IPS-18a (cell line): ENCODE measurements at regions not wholly inside any gene's neighbourhood (a gene's known extent, or its start where the extent isn't known, plus 50 kb on each side); places are given as distances from the start of the nearest gene placed in this dataset.

ENCODE experiments used
- H3K27ac ChIP-seq: one replicate; pipeline ENCODE4 v1.5.1; 2013; ENCODE audit warnings: low read length
- H3K27me3 ChIP-seq: one replicate; pipeline ENCODE4 v1.6.1; 2013; ENCODE audit warnings: mild to moderate bottlenecking, low read length; ENCODE audit not compliant: control insufficient read depth, insufficient read depth
- H3K36me3 ChIP-seq: one replicate; pipeline ENCODE4 v1.6.1; 2013; ENCODE audit warnings: low read depth, low read length; ENCODE audit not compliant: control insufficient read depth
- H3K4me1 ChIP-seq: one replicate; pipeline ENCODE4 v1.6.1; 2013; ENCODE audit warnings: low read depth, low read length; ENCODE audit not compliant: control insufficient read depth
- H3K4me3 ChIP-seq: one replicate; pipeline ENCODE4 v1.5.1; 2013; ENCODE audit warnings: low read length
- H3K9ac ChIP-seq: one replicate; pipeline ENCODE4 v1.6.1; 2013; ENCODE audit warnings: mild to moderate bottlenecking, low read length, moderate library complexity
- H3K9me3 ChIP-seq: one replicate; pipeline ENCODE4 v1.6.1; 2013; ENCODE audit warnings: low read depth, low read length; ENCODE audit not compliant: control insufficient read depth

DNA sequence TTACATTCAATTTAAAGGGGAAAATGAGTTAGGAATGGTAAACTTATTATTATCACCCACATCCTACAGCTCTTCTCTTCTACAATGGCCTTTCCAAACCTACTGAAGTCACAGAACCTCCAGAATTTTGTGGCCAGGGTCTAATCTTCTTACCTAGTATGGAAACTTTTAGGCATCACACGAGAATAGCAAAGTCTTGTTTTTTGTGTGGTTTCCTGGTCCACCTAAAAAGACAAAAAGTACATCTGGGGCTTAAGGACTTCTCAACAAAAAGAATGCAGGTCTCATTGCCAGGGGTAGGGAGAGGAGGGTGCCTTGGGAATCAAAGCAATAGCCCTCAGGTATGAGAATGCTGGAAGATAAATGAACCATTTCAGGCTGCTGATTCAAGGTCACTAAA, 345.3 kb downstream of the LMX1A start:
- H3K9ac ChIP-seq = no peak overlapping the region

DNA sequence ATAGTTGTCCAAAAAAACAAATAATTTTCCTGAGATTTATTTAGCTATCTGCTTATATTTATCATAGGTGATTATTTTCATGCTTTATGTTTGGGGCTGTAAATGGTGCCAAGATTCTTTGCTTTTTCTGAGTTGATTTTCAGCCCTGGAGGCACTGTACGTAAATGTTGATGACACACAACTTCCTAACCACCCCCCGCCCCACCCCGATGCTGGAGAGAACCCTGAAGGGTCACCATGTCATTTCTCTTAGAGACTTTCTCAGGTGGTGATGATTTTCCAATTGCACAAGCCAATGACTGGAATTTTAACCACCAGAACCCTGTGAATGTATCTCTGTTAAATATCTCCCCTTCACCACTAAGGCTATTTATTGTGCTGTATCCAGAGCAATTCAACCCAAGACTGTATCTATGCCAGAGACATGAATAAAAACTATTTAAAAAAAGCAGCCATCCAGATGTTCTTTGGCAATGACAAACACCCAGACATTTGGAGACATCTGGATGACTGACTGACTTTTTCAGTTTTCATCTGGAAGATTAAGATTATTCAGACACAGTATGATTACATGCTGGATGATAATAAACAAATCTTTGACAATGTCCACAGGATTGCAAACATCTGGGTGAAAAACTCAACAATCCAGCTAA, 346.0 kb downstream of the LMX1A start:
- no peak overlapping the region for H3K27ac ChIP-seq
- no peaks in the 10 kb centered on the region for H3K9me3 ChIP-seq
- no peaks in the 10 kb centered on the region for H3K4me1 ChIP-seq
- no peak overlapping the region for H3K9ac ChIP-seq
- no peaks in the 10 kb centered on the region for H3K36me3 ChIP-seq
- H3K27me3 ChIP-seq = no peaks in the 10 kb centered on the region
- H3K4me3 ChIP-seq = no peak overlapping the region

More for the DNA sequence above, 345.3 kb downstream of the LMX1A start:
- Histone ChIP-seq H3K27me3 (no peaks in the 10 kb centered on the region), H3K36me3 (no peaks in the 10 kb centered on the region), H3K27ac (no peak overlapping the region), H3K4me1 (no peaks in the 10 kb centered on the region), H3K4me3 (no peak overlapping the region), H3K9me3 (no peaks in the 10 kb centered on the region)

- Histone ChIP-seq H3K4me1 (no peaks in the 10 kb centered on the region), H3K27ac (no peak overlapping the region), H3K9ac (no peak overlapping the region), H3K9me3 (no peaks in the 10 kb centered on the region), H3K36me3 (no peaks in the 10 kb centered on the region), H3K4me3 (no peak overlapping the region), H3K27me3 (no peaks in the 10 kb centered on the region)
Measured at GRCh38 chr1:165006831-165007230, 349.7 kb downstream of the LMX1A start.

- no peaks in the 10 kb centered on the region for H3K27me3 ChIP-seq
- H3K4me1 ChIP-seq = no peaks in the 10 kb centered on the region
- no peaks in the 10 kb centered on the region for H3K9me3 ChIP-seq
- H3K9ac ChIP-seq = no peak overlapping the region
- H3K36me3 ChIP-seq = no peaks in the 10 kb centered on the region
- no peak overlapping the region for H3K27ac ChIP-seq
- no peak overlapping the region for H3K4me3 ChIP-seq
Measured at GRCh38 chr1:164999146-164999545, 357.4 kb downstream of the LMX1A start.

- Histone ChIP-seq H3K4me3 (no peak overlapping the region), H3K36me3 (no peaks in the 10 kb centered on the region), H3K9ac (no peak overlapping the region), H3K9me3 (no peaks in the 10 kb centered on the region), H3K27me3 (no peaks in the 10 kb centered on the region), H3K4me1 (no peaks in the 10 kb centered on the region), H3K27ac (no peak overlapping the region)
Measured at GRCh38 chr1:164991763-164992314, 364.7 kb downstream of the LMX1A start.

GRCh38 chr1:164983023-164983650, 373.4 kb downstream of the LMX1A start:
- Histone ChIP-seq H3K4me3 (no peak overlapping the region), H3K27me3 (peaks cover 41% of the 10 kb centered on the region), H3K9me3 (no peaks in the 10 kb centered on the region), H3K27ac (no peak overlapping the region), H3K36me3 (no peaks in the 10 kb centered on the region), H3K4me1 (no peaks in the 10 kb centered on the region), H3K9ac (no peak overlapping the region)

GRCh38 chr1:164982545-164982944, 374.0 kb downstream of the LMX1A start:
- no peaks in the 10 kb centered on the region for H3K36me3 ChIP-seq
- no peak overlapping the region for H3K9ac ChIP-seq
- no peak overlapping the region for H3K27ac ChIP-seq
- no peaks in the 10 kb centered on the region for H3K4me1 ChIP-seq
- H3K4me3 ChIP-seq = no peak overlapping the region
- no peaks in the 10 kb centered on the region for H3K9me3 ChIP-seq
- H3K27me3 ChIP-seq = peaks cover 41% of the 10 kb centered on the region

DNA sequence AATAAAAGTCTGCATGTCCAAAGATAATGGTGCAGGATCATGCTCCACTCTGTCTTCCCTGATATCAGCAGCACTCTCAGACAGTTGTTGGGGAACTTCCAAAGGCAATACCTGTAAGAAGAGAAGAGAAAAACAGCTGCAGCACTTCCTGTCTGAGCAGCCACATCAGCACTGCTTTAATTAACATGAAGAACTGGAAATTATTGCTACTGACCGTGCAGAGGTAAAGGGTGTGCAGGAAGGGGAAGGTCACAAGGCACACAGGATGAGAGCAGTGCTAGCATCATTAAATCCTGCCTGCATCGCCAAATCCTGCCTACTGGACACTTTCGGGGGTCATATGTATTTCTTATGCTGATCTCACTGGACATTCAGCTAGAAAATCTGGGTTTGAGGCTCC, 379.0 kb downstream of the LMX1A start:
- H3K27me3 ChIP-seq = peaks cover 21% of the 10 kb centered on the region

GRCh38 chr1:164971921-164972415, 384.5 kb downstream of the LMX1A start:
- H3K9me3 ChIP-seq = no peaks in the 10 kb centered on the region
- H3K4me3 ChIP-seq = no peak overlapping the region
- H3K27me3 ChIP-seq = no peaks in the 10 kb centered on the region
- no peaks in the 10 kb centered on the region for H3K36me3 ChIP-seq
- H3K4me1 ChIP-seq = no peaks in the 10 kb centered on the region
- H3K27ac ChIP-seq = no peak overlapping the region
- no peak overlapping the region for H3K9ac ChIP-seq

More for the DNA sequence above, 379.0 kb downstream of the LMX1A start:
- no peak overlapping the region for H3K9ac ChIP-seq
- H3K4me3 ChIP-seq = no peak overlapping the region
- no peaks in the 10 kb centered on the region for H3K9me3 ChIP-seq
- no peaks in the 10 kb centered on the region for H3K36me3 ChIP-seq
- H3K27ac ChIP-seq = no peak overlapping the region
- no peaks in the 10 kb centered on the region for H3K4me1 ChIP-seq

DNA sequence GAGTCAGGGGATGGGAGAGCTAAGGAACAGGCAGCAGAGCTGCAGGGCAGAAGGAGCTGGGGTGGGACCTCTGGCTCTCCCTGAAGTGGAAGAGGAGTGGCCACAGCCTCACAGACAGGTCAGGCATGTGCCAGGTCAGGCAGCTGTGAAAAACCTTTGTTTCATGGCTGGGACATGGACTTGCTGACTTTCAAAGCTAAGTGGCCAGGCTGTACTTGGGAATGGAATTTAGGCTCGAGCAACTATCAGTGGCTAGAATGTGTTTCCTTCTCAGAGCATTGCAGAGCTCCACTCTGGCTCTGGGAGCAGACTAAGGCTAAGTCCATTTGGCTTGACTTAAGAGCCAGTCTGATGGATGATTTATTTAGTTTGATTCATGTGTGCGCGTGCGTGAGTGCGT, 385.1 kb downstream of the LMX1A start:
- no peak overlapping the region for H3K27ac ChIP-seq

DNA sequence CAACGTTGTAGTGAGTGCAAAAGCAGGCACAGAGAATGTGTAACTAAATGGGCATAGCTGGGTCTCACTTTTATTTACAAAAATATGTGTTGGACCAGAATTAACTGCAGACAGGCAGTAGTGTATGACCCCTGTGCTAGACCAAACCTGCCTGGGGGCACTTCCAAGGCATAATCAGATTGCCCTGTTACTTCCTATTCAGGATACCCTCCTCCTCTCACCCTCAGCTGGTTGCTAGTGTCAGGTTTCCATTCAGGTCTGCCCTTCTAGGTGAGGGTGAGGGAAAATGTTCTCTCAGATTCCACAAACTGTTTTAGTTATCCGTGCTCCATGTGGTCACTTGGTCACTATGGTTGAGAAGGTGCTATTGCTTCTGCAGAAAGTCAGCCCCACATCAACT, 387.3 kb downstream of the LMX1A start:
- no peak overlapping the region for H3K27ac ChIP-seq
- no peaks in the 10 kb centered on the region for H3K27me3 ChIP-seq
- H3K4me1 ChIP-seq = no peaks in the 10 kb centered on the region
- H3K9ac ChIP-seq = no peak overlapping the region
- H3K4me3 ChIP-seq = no peak overlapping the region
- H3K9me3 ChIP-seq = no peaks in the 10 kb centered on the region
- no peaks in the 10 kb centered on the region for H3K36me3 ChIP-seq

More for the DNA sequence above, 385.1 kb downstream of the LMX1A start:
- Histone ChIP-seq H3K9me3 (no peaks in the 10 kb centered on the region), H3K4me1 (no peaks in the 10 kb centered on the region), H3K27me3 (no peaks in the 10 kb centered on the region), H3K4me3 (no peak overlapping the region), H3K9ac (no peak overlapping the region), H3K36me3 (no peaks in the 10 kb centered on the region)

DNA sequence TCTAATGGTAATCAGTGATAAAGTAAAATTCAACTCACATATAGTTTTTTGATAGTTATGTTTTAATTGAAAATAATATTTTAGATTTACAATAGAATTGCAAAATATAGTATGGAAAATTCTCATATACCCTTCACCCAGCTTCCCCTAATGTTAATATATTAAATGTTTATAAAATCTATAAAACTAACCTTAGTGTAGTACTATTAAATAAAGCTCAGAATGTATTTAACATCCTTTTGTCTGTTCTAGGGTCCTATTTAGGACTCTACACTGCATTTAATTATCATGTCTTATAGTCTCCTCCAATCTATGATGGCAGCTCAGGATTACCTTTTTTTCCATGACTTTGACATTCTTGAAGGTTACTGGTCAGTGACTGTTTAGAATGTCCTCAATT, 389.2 kb downstream of the LMX1A start:
- Histone ChIP-seq H3K27ac (no peak overlapping the region), H3K9me3 (no peaks in the 10 kb centered on the region), H3K9ac (no peak overlapping the region), H3K4me3 (no peak overlapping the region), H3K36me3 (no peaks in the 10 kb centered on the region), H3K4me1 (no peaks in the 10 kb centered on the region), H3K27me3 (no peaks in the 10 kb centered on the region)
